OCI-LY3 (cell line): ENCODE measurements at regions not wholly inside any gene's neighbourhood (a gene's known extent, or its start where the extent isn't known, plus 50 kb on each side); places are given as distances from the start of the nearest gene placed in this dataset.

Experiments used
- H2AFZ ChIP-seq: fragments of 200-600, 300-600 bp; shearing (Covaris generic); 2 replicates; pipeline ENCODE4 v1.6.0; 2014; ENCODE audit warnings: antibody characterized with exemption, low read depth, low read length
- H3K27ac ChIP-seq: fragments of 200-600, 300-600 bp; sonication (generic); 2 replicates; pipeline ENCODE4 v1.5.1; 2014; ENCODE audit warnings: mild to moderate bottlenecking, low read length, moderate library complexity, mixed read lengths
- H3K27me3 ChIP-seq: fragments of 200-600, 300-600 bp; sonication (generic); 2 replicates; pipeline ENCODE4 v1.6.1; 2014; ENCODE audit warnings: low read depth, low read length, mixed read lengths
- H3K36me3 ChIP-seq: fragments of 200-600, 300-600 bp; sonication (generic); replicated peaks from 2 replicates; pipeline ENCODE3; 2014; ENCODE audit warnings: low read depth, low read length, mixed read lengths
- H3K4me1 ChIP-seq: fragments of 300-600, 200-600 bp; sonication (generic); 2 replicates; pipeline ENCODE4 v1.6.1; 2014; ENCODE audit warnings: low read length, mixed read lengths
- H3K4me2 ChIP-seq: fragments of 200-600, 300-600 bp; sonication (generic); 2 replicates; pipeline ENCODE4 v1.6.1; 2014; ENCODE audit warnings: low read length, mixed read lengths
- H3K4me3 ChIP-seq: fragments of 300-600, 200-600 bp; sonication (generic); 2 replicates; pipeline ENCODE4 v1.5.1; 2014; ENCODE audit warnings: antibody characterized with exemption, mild to moderate bottlenecking, low read length, moderate library complexity
- H3K79me2 ChIP-seq: fragments of 300-600, 200-600 bp; shearing (Covaris generic); 2 replicates; pipeline ENCODE4 v1.6.1; 2014; ENCODE audit warnings: mild to moderate bottlenecking, low read length, mixed read lengths
- H3K9ac ChIP-seq: fragments of 300-600, 200-600 bp; shearing (Covaris generic); 2 replicates; pipeline ENCODE4 v1.6.0; 2014; ENCODE audit warnings: mild to moderate bottlenecking, low read length, moderate library complexity
- H3K9me3 ChIP-seq: fragments of 200-600, 300-600 bp; shearing (Covaris generic); 2 replicates; pipeline ENCODE4 v1.6.1; 2014; ENCODE audit warnings: low read length, mixed read lengths; ENCODE audit not compliant: insufficient read depth
- H4K20me1 ChIP-seq: fragments of 200-600, 300-600 bp; sonication (generic); 2 replicates; pipeline ENCODE4 v1.6.1; 2016; ENCODE audit warnings: low read length, mixed read lengths; ENCODE audit not compliant: insufficient read depth
- CTCF ChIP-seq: fragments of 200-600, 300-600 bp; sonication (generic); IDR thresholded peaks from 2 replicates; pipeline ENCODE4 v1.5.1; 2014; ENCODE audit warnings: antibody characterized with exemption, low read length, low read depth
- EZH2phosphoT487 ChIP-seq: fragments of 200-600 bp; shearing (Covaris generic); IDR thresholded peaks from 2 replicates; pipeline ENCODE4 v1.6.1; 2018; ENCODE audit warnings: antibody characterized with exemption, mixed run types, low read depth

- Histone ChIP-seq H2AFZ (no peak overlapping the region), H3K9me3 (no peaks in the 10 kb centered on the region), H3K9ac (no peak overlapping the region), H3K36me3 (no peaks in the 10 kb centered on the region), H3K4me3 (no peak overlapping the region), H4K20me1 (no peaks in the 10 kb centered on the region), H3K4me2 (no peak overlapping the region), H3K27me3 (no peaks in the 10 kb centered on the region), H3K79me2 (no peaks in the 10 kb centered on the region), H3K27ac (no peak overlapping the region), H3K4me1 (no peaks in the 10 kb centered on the region)
- TF ChIP-seq CTCF (no peak), EZH2phosphoT487 (no peak)
Observed at GRCh38 chr2:239531456-239532241, 130.8 kb upstream of the HDAC4 start.

- no peak overlapping the region for H3K9ac ChIP-seq
- H3K4me3 ChIP-seq: no peak overlapping the region
- H4K20me1 ChIP-seq: no peaks in the 10 kb centered on the region
- H3K27me3 ChIP-seq: no peaks in the 10 kb centered on the region
- no peak overlapping the region for H3K4me2 ChIP-seq
- no peaks in the 10 kb centered on the region for H3K36me3 ChIP-seq
- H2AFZ ChIP-seq: no peak overlapping the region
- no peaks in the 10 kb centered on the region for H3K79me2 ChIP-seq
- H3K9me3 ChIP-seq: no peaks in the 10 kb centered on the region
- no peak overlapping the region for H3K27ac ChIP-seq
- H3K4me1 ChIP-seq: no peaks in the 10 kb centered on the region
- no peak for TF ChIP-seq EZH2phosphoT487
- TF ChIP-seq CTCF: no peak
Observed at GRCh38 chr2:239530749-239531316, 130.0 kb upstream of the HDAC4 start.

GRCh38 chr2:239529313-239530015 lies 128.6 kb upstream of the HDAC4 start:
- no peaks in the 10 kb centered on the region for H3K9me3 ChIP-seq
- no peak overlapping the region for H3K9ac ChIP-seq
- no peaks in the 10 kb centered on the region for H3K4me1 ChIP-seq
- no peak overlapping the region for H3K4me2 ChIP-seq
- no peak for TF ChIP-seq CTCF
- no peak for TF ChIP-seq EZH2phosphoT487
- no peak overlapping the region for H3K4me3 ChIP-seq
- H3K27me3 ChIP-seq: no peaks in the 10 kb centered on the region
- H3K79me2 ChIP-seq: no peaks in the 10 kb centered on the region
- no peak overlapping the region for H2AFZ ChIP-seq
- no peaks in the 10 kb centered on the region for H4K20me1 ChIP-seq
- no peaks in the 10 kb centered on the region for H3K36me3 ChIP-seq
- H3K27ac ChIP-seq: no peak overlapping the region

GRCh38 chr2:239528883-239529282 lies 128.1 kb upstream of the HDAC4 start:
- H3K79me2 ChIP-seq: no peaks in the 10 kb centered on the region
- H3K9me3 ChIP-seq: no peaks in the 10 kb centered on the region
- H4K20me1 ChIP-seq: no peaks in the 10 kb centered on the region
- no peak overlapping the region for H3K4me2 ChIP-seq
- no peak overlapping the region for H3K27ac ChIP-seq
- H3K4me1 ChIP-seq: no peaks in the 10 kb centered on the region
- no peak for TF ChIP-seq CTCF
- TF ChIP-seq EZH2phosphoT487: no peak
- no peaks in the 10 kb centered on the region for H3K27me3 ChIP-seq
- no peak overlapping the region for H3K9ac ChIP-seq
- H3K4me3 ChIP-seq: no peak overlapping the region
- no peak overlapping the region for H2AFZ ChIP-seq
- no peaks in the 10 kb centered on the region for H3K36me3 ChIP-seq
